ENCODE measurements at regions not wholly inside any gene's neighbourhood (a gene's known extent, or its start where the extent isn't known, plus 50 kb on each side); places are given as distances from the start of the nearest gene placed in this dataset.

- no peak for TF ChIP-seq EZH2 (IDR thresholded peaks at IDR 0.05; ENCODE audit: borderline replicate concordance, low read length)
- no peak for TF ChIP-seq CTCF (conservative IDR thresholded peaks at IDR 0.05 in 1 of 2, IDR thresholded peaks at IDR 0.05 in 1 of 2; ENCODE audit: extremely low read depth in 1 of 2, insufficient read depth in 1 of 2, low read depth in 1 of 2, low read length in 2 of 2)
Measured at GRCh38 chr4:30281986-30282385, 438.2 kb upstream of the PCDH7 start.

All from mammary epithelial cell (primary cell).